Neural crest cell (in vitro differentiated cells): ENCODE measurements at regions not wholly inside any gene's neighbourhood (a gene's known extent, or its start where the extent isn't known, plus 50 kb on each side); places are given as distances from the start of the nearest gene placed in this dataset.

Experiments used
- DNase-seq: peaks from one replicate; pipeline ENCODE4 v3.0.0; 2021; ENCODE audit warnings: low read depth, mixed read lengths, low spot score
- H3K27ac Mint-ChIP-seq: one replicate; pipeline ENCODE4 v1.8.0; 2021; ENCODE audit warnings: mild to moderate bottlenecking, mixed read lengths; ENCODE audit not compliant: unreplicated experiment
- H3K27me3 Mint-ChIP-seq: 2 replicates; pipeline ENCODE4 v1.8.0; 2021; ENCODE audit warnings: low read depth, mild to moderate bottlenecking, mixed read lengths
- H3K36me3 Mint-ChIP-seq: 2 replicates; pipeline ENCODE4 v1.8.0; 2021; ENCODE audit warnings: low read depth, mild to moderate bottlenecking, mixed read lengths
- H3K4me1 Mint-ChIP-seq: 2 replicates; pipeline ENCODE4 v1.8.0; 2021; ENCODE audit warnings: mixed read lengths
- H3K4me3 Mint-ChIP-seq: one replicate; pipeline ENCODE4 v1.8.0; 2021; ENCODE audit warnings: mild to moderate bottlenecking, mixed read lengths
- H3K9me3 Mint-ChIP-seq: 2 replicates; pipeline ENCODE4 v1.8.0; 2021; ENCODE audit warnings: mixed read lengths
- TF ChIP-seq, protein P1 (sequence below): fragments of 200-600 bp; sonication (generic); conservative IDR thresholded peaks from 2 replicates; pipeline ENCODE4 v1.5.0; 2021; ENCODE audit warnings: antibody characterized with exemption, mild to moderate bottlenecking

DNA sequence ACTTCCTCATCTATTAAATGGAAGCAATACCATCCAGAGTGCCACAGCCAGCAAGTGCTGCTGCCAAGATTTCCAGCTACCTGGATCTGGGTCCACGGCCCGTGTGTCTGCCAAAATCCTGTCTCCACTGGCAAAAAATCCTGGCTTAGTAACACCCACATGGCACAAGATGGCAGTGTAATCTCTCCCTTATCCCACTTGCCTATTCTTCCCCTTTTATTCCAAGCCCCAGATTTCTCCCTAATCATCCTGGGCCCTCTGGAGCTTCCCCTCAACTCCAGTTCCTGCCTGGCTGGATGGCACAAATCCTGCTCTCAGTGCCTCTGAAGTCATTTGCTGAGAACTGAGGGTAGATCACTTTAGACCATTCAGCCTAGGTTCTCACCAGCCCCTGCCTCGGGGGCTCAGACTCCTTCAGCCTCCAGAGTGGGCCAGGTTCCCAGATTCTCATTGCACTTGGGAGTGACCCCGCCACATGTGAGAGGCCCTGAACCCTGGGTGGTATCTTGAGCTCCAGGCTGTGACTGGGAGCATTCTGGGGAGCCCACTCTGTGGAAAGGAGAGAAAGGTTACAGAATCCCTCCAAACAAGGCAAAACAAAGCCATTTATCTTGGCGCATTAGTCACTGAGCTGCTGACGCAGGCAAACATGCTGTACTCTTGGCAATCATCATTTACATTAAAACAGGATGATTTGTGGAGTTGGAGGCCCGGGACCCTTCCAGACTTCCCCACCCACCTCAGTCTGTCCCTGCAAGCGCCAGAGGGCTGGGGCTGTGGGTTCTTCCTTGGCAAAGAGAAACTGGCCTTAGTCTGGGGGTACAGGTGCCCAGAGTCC is 325.8 kb downstream of the DYSF start:
- H3K36me3 Mint-ChIP-seq = no peaks in the 10 kb centered on the region
- TF ChIP-seq, protein P1, sequence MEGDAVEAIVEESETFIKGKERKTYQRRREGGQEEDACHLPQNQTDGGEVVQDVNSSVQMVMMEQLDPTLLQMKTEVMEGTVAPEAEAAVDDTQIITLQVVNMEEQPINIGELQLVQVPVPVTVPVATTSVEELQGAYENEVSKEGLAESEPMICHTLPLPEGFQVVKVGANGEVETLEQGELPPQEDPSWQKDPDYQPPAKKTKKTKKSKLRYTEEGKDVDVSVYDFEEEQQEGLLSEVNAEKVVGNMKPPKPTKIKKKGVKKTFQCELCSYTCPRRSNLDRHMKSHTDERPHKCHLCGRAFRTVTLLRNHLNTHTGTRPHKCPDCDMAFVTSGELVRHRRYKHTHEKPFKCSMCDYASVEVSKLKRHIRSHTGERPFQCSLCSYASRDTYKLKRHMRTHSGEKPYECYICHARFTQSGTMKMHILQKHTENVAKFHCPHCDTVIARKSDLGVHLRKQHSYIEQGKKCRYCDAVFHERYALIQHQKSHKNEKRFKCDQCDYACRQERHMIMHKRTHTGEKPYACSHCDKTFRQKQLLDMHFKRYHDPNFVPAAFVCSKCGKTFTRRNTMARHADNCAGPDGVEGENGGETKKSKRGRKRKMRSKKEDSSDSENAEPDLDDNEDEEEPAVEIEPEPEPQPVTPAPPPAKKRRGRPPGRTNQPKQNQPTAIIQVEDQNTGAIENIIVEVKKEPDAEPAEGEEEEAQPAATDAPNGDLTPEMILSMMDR = no peak
- H3K27ac Mint-ChIP-seq = no peak overlapping the region
- H3K4me1 Mint-ChIP-seq = peaks cover 4% of the 10 kb centered on the region
- no peak overlapping the region for H3K4me3 Mint-ChIP-seq
- H3K9me3 Mint-ChIP-seq = no peaks in the 10 kb centered on the region
- peaks cover 6% of the 10 kb centered on the region for H3K27me3 Mint-ChIP-seq
- DNase-seq = peak; percentile 0

DNA sequence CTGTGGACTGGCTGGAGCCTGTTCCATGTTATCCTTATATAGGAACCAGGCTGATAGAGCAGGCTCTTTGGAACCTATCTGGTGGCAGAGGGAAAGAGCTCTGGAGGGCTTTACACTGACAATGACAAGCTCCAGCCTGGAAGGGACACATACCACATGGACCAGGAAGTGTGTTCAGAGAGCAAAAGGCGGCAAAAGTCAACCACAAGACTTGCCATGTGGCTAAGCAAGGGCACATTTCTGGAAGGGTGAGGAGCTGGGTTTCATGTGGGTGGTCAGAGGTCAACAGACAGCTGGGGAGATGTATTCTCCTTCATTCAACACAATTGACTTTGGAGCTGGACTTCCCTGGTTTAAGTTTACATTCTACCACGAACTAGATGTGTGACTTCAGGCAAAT is 325.2 kb downstream of the DYSF start:
- no peak overlapping the region for H3K4me3 Mint-ChIP-seq
- H3K27me3 Mint-ChIP-seq = peaks cover 6% of the 10 kb centered on the region
- no peaks in the 10 kb centered on the region for H3K9me3 Mint-ChIP-seq
- DNase-seq = peak; percentile 0
- no peak overlapping the region for H3K27ac Mint-ChIP-seq
- H3K4me1 Mint-ChIP-seq = peaks cover 4% of the 10 kb centered on the region
- no peaks in the 10 kb centered on the region for H3K36me3 Mint-ChIP-seq
- TF ChIP-seq, protein P1 = no peak

DNA sequence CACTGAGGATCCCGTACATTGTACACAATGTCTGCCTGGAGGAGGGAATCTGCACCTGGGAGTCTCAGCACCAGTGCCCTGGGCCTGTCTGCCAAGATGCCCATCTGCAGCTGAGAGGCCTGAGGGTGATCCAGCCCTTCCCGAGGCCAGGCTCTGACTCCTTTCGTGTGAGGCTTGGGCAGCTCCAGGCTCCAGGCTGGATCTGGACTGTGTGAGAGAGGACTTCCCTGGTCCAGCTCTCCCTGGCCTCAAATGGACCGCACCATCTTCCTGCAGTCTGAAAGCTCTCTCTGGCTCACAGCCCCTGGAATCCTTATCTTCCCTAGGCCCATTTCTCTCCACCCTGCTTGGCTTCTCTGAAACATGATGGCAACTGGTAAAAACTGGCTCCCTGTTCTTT is 324.6 kb downstream of the DYSF start:
- Mint-ChIP-seq H3K27ac (no peak overlapping the region), H3K9me3 (no peaks in the 10 kb centered on the region), H3K36me3 (no peaks in the 10 kb centered on the region), H3K4me3 (no peak overlapping the region), H3K27me3 (peaks cover 6% of the 10 kb centered on the region), H3K4me1 (peaks cover 4% of the 10 kb centered on the region)
- no peak for DNase-seq
- TF ChIP-seq, protein P1 = no peak

DNA sequence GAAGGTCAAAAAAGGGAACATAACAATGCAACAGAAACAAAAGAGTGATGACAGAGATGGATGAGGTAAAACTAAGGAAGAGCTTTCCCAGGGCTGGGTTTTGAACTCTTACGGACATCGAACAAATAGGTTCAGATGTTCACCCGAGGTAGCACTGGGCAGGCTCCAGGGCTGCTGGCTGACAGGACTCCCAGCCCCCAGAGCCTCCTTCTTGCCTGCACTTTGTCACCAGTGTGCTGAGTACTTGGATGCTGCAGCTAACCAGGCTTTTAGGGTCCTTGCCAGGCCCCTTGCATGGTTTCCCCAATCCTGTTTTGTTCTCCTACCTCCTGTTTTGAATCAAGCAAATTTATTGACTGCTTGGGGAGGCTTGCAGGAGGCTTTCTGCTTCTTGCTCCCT is 322.9 kb downstream of the DYSF start:
- H3K27ac Mint-ChIP-seq = no peak overlapping the region
- H3K4me3 Mint-ChIP-seq = no peak overlapping the region
- TF ChIP-seq, protein P1 = no peak
- peaks cover 4% of the 10 kb centered on the region for H3K4me1 Mint-ChIP-seq
- H3K27me3 Mint-ChIP-seq = peaks cover 2% of the 10 kb centered on the region
- no peaks in the 10 kb centered on the region for H3K9me3 Mint-ChIP-seq
- H3K36me3 Mint-ChIP-seq = no peaks in the 10 kb centered on the region
- no peak for DNase-seq

DNA sequence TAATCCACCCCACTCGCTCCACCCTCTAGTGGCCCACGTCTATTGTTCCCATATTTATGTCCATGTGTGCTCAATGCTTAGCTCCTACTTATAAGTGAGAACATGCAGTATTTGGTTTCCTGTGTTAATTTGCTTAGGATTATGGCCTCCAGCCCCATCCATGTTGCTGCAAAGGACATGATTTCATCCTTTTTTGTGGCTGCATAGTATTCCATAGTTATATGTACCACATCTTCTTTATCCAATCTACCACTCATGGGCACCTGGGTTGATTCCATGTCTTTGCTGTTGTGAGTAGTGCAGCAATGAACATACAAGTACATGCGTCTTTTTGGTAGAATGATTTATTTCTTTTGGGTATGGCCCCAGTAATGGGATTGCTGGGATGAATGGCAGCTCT is 319.9 kb downstream of the DYSF start:
- DNase-seq = no peak
- Mint-ChIP-seq H3K36me3 (no peaks in the 10 kb centered on the region), H3K9me3 (peaks cover 4% of the 10 kb centered on the region)

More for the DNA sequence above, 319.9 kb downstream of the DYSF start:
- H3K27me3 Mint-ChIP-seq = no peaks in the 10 kb centered on the region
- H3K4me1 Mint-ChIP-seq = peaks cover 4% of the 10 kb centered on the region
- TF ChIP-seq, protein P1 = no peak
- no peak overlapping the region for H3K4me3 Mint-ChIP-seq
- H3K27ac Mint-ChIP-seq = no peak overlapping the region
